Osteocyte (in vitro differentiated cells): ENCODE measurements at regions not wholly inside any gene's neighbourhood (a gene's known extent, or its start where the extent isn't known, plus 50 kb on each side); places are given as distances from the start of the nearest gene placed in this dataset.

Experiments
- DNase-seq: peaks from one replicate; pipeline ENCODE4 v3.0.0; 2021; ENCODE audit warnings: mixed read lengths; ENCODE audit not compliant: unreplicated experiment; ENCODE audit errors: extremely low spot score
- H3K27ac Mint-ChIP-seq: one replicate; pipeline ENCODE4 v1.8.0; 2021; ENCODE audit warnings: mild to moderate bottlenecking, mixed read lengths; ENCODE audit not compliant: unreplicated experiment
- H3K27me3 Mint-ChIP-seq: one replicate; pipeline ENCODE4 v1.8.0; 2021; ENCODE audit warnings: mixed read lengths; ENCODE audit not compliant: unreplicated experiment
- H3K36me3 Mint-ChIP-seq: one replicate; pipeline ENCODE4 v1.8.0; 2021; ENCODE audit warnings: mixed read lengths; ENCODE audit not compliant: unreplicated experiment
- H3K4me1 Mint-ChIP-seq: one replicate; pipeline ENCODE4 v1.8.0; 2021; ENCODE audit warnings: mixed read lengths; ENCODE audit not compliant: unreplicated experiment
- H3K4me3 Mint-ChIP-seq: one replicate; pipeline ENCODE4 v1.8.0; 2021; ENCODE audit warnings: mild to moderate bottlenecking, moderate library complexity, mixed read lengths; ENCODE audit not compliant: unreplicated experiment
- H3K9me3 Mint-ChIP-seq: one replicate; pipeline ENCODE4 v1.8.0; 2021; ENCODE audit warnings: mixed read lengths; ENCODE audit not compliant: unreplicated experiment
- TF ChIP-seq, protein P1 (sequence below): fragments of 200-600 bp; sonication (generic); IDR thresholded peaks from 2 replicates; pipeline ENCODE4 v1.5.0; 2021; ENCODE audit warnings: antibody characterized with exemption, mild to moderate bottlenecking, moderate library complexity

DNA sequence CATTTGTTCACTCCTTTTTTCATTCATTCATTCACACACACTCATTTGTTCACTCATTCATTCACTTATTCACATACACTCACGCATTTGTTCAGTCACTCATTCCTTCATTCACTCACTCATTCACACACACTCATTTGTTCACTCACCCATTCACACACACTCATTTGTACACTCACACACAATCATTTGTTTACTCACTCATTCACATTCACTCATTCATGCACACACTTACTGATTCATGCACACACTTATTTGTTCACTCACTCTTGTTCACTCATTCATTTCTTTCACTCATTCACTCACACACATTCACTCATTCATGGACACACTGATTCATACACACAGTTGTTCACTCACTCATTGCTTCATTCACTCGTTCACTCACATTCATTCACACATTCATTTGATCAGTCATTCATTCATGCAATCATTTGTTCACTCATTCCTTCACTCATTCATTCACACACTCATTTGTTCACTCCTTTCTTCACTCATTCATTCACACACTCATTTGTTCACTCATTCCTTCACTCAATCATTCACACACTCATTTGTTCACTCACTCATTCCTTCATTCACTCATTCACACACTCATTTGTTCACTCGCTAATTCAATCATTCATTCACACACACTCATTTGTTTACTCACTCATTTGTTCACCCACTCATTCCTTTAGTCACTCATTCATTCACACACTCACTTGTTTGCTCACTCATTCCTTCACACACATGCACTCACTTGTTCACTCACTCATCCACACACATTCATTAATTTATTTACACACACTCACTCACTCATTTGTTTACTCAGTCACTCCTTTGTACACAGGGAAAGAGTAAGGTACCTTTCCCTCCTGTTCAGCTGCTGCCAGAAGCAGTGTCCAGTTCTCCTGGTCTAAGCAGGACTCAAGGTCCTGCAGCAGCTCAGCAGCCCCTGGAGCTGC lies 50.7 kb upstream of the BHLHE23 start:
- Mint-ChIP-seq H3K4me1 (no peaks in the 10 kb centered on the region), H3K27ac (no peak overlapping the region), H3K36me3 (no peaks in the 10 kb centered on the region), H3K27me3 (peaks cover 6% of the 10 kb centered on the region), H3K9me3 (no peaks in the 10 kb centered on the region), H3K4me3 (no peak overlapping the region)
- TF ChIP-seq, protein P1, sequence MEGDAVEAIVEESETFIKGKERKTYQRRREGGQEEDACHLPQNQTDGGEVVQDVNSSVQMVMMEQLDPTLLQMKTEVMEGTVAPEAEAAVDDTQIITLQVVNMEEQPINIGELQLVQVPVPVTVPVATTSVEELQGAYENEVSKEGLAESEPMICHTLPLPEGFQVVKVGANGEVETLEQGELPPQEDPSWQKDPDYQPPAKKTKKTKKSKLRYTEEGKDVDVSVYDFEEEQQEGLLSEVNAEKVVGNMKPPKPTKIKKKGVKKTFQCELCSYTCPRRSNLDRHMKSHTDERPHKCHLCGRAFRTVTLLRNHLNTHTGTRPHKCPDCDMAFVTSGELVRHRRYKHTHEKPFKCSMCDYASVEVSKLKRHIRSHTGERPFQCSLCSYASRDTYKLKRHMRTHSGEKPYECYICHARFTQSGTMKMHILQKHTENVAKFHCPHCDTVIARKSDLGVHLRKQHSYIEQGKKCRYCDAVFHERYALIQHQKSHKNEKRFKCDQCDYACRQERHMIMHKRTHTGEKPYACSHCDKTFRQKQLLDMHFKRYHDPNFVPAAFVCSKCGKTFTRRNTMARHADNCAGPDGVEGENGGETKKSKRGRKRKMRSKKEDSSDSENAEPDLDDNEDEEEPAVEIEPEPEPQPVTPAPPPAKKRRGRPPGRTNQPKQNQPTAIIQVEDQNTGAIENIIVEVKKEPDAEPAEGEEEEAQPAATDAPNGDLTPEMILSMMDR, result no peak
- DNase-seq, result no peak

DNA sequence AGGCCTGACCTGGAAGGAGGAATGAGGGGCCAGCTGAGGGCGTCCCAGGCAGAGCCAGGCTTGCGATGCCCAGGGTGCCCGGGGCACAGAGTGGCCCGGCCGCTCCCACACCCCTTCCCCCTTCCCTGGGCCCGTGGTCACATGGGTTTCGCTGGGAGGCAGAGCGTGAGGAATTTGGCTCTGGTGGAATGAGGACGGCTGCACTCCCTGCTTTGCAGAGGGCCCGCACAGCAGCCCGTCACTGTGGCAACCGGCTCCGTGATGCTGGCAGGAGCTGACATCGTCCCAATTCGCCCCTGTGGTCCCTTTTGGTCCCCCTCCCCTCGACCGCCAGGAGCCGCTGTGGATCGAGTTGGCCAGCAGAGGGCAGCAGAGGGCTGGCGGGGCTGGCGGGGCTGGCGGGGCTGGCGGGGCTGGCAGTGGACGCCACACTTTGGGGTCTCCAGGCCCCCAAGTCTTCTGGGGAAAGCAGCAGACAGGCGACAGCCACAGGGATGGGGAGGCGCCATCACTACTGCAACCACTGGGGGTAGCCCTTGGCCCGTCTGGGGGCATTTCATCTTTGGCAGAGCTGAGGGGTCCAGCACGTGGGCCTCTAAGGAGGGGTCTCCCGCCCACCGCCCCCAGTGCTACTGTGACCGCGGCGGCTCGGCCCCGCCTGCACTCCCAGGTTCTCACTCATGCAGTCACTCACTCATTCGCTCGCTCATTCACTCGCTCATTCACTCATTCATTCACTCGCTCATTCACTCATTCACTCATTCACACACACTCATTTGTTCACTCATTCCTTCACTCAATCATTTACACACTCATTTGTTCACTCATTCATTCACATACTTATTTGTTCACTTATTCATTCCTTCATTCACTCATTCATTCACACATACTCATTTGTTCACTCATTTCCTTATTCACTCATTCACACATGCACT lies 49.7 kb upstream of the BHLHE23 start:
- DNase-seq, result peak; percentile 84
- no peak overlapping the region for H3K4me3 Mint-ChIP-seq
- H3K36me3 Mint-ChIP-seq, result no peaks in the 10 kb centered on the region
- H3K9me3 Mint-ChIP-seq, result no peaks in the 10 kb centered on the region
- peaks cover 9% of the 10 kb centered on the region for H3K27me3 Mint-ChIP-seq
- H3K4me1 Mint-ChIP-seq, result no peaks in the 10 kb centered on the region
- TF ChIP-seq, protein P1, result peak; percentile 90
- no peak overlapping the region for H3K27ac Mint-ChIP-seq
